Breast epithelium (tissue), 4 donors: ENCODE measurements at regions not wholly inside any gene's neighbourhood (a gene's known extent, or its start where the extent isn't known, plus 50 kb on each side); places are given as distances from the start of the nearest gene placed in this dataset.

Experiments
- DNase-seq, 2 donors: peaks; one replicate each; pipeline ENCODE4 v3.0.0-alpha.2; 2019; ENCODE audit warnings: low spot score in 2 of 2
- H3K27ac ChIP-seq, 2 donors: fragments of 200-600 bp; sonication (generic) in 1 of 2; one replicate each; pipeline ENCODE4 v1.5.1; 2016 to 2019; ENCODE audit warnings: mild to moderate bottlenecking in 1 of 2
- H3K27me3 ChIP-seq, 2 donors: fragments of 200-600 bp; sonication (generic) in 1 of 2; one replicate each; pipeline versions ENCODE4 v1.5.1 to v1.6.0; 2017 to 2019; ENCODE audit warnings: control low read depth in 1 of 2, mild to moderate bottlenecking in 1 of 2
- H3K36me3 ChIP-seq: fragments of 200-600 bp; one replicate; pipeline ENCODE4 v1.5.1; 2019
- H3K4me1 ChIP-seq, 2 donors: fragments of 200-600 bp; sonication (generic); one replicate each; pipeline ENCODE4 v1.5.1; 2016 to 2019; ENCODE audit warnings: control low read depth in 1 of 2
- H3K4me3 ChIP-seq, 3 donors: fragments of 200-600 bp; sonication (generic); 1 replicate in 2 of 3; 2 replicates in 1 of 3; pipeline ENCODE4 v1.5.1; 2016 to 2019; ENCODE audit warnings: mild to moderate bottlenecking in 3 of 3, moderate library complexity in 2 of 3
- H3K9me3 ChIP-seq, 2 donors: fragments of 200-600 bp; sonication (generic) in 1 of 2; one replicate each; pipeline ENCODE4 v1.5.1; 2016 to 2019; ENCODE audit warnings: control low read depth in 1 of 2
- POLR2A ChIP-seq: fragments of 450-650 bp; IDR thresholded peaks from one replicate; pipeline ENCODE4 v1.6.1; 2016; ENCODE audit warnings: antibody characterized with exemption, mild to moderate bottlenecking, moderate library complexity
- POLR2AphosphoS5 ChIP-seq, 3 donors: sonication (generic); formaldehyde crosslinking; IDR thresholded peaks; one replicate each; pipeline ENCODE4 v1.6.1; 2017; ENCODE audit warnings: antibody characterized with exemption in 3 of 3
- intact Hi-C: fragments of 100-400 bp; cut with DNase I; formaldehyde crosslinking; loops from one replicate; pipeline ENCODE4 v1.15.1; 2023; ENCODE audit warnings: low total_unique reads
- TF ChIP-seq, protein P1 (sequence below), 3 donors: fragments of 450-650 bp; IDR thresholded peaks; one replicate each; pipeline ENCODE4 v1.5.1; 2016 to 2017; ENCODE audit warnings: antibody characterized with exemption in 3 of 3, mild to moderate bottlenecking in 3 of 3, moderate library complexity in 3 of 3

DNA sequence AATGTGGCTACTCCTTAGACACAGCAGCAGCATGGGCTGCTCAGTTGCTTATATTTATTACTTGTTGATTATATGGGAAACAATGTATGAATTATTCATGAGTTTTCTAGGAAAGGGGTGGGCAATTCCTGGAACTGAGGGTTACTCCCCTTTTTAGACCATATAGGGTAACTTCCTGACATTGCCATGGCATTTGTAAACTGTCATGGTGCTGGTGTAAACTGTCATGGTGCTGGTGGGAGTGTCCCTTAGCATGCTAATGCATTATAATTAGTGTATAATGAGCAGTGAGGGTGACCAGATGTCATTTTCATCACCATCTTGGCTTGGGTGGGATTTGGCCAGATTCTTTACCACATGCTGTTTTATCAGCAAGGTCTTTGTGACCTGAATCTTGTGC is 734.6 kb upstream of the PTPRD start:
- H3K4me3 ChIP-seq, result no peak overlapping the region
- intact Hi-C loops, result no loop called here

DNA sequence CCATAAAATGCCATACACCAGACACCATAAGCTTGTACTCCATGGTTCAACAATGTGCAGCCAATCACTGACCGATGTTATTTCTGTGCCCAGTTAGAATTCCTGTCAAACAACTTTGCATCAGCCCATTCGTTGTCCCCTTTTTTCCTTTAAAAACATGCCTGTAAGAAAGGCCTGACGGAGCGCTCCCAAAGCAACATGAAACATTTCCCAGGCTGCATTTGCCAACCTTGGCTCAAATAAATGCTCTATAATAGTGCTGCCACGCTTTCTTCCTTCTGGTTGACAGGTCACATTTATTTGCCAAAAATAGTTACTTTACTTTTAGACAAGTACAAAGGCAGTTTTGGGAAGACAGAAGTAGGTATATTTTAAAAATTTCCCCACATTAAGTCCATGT is 735.6 kb upstream of the PTPRD start:
- intact Hi-C loops, result no loop called here
- H3K27me3 ChIP-seq, result no peaks in the 10 kb centered on the region
- no peaks in the 10 kb centered on the region for H3K36me3 ChIP-seq
- no peak overlapping the region for H3K4me3 ChIP-seq
- DNase-seq, result no peak
- no peaks in the 10 kb centered on the region for H3K4me1 ChIP-seq
- no peak overlapping the region for H3K27ac ChIP-seq
- TF ChIP-seq POLR2A (no peak), POLR2AphosphoS5 (IDR thresholded peaks at IDR 0.05) (no peak)
- TF ChIP-seq, protein P1, sequence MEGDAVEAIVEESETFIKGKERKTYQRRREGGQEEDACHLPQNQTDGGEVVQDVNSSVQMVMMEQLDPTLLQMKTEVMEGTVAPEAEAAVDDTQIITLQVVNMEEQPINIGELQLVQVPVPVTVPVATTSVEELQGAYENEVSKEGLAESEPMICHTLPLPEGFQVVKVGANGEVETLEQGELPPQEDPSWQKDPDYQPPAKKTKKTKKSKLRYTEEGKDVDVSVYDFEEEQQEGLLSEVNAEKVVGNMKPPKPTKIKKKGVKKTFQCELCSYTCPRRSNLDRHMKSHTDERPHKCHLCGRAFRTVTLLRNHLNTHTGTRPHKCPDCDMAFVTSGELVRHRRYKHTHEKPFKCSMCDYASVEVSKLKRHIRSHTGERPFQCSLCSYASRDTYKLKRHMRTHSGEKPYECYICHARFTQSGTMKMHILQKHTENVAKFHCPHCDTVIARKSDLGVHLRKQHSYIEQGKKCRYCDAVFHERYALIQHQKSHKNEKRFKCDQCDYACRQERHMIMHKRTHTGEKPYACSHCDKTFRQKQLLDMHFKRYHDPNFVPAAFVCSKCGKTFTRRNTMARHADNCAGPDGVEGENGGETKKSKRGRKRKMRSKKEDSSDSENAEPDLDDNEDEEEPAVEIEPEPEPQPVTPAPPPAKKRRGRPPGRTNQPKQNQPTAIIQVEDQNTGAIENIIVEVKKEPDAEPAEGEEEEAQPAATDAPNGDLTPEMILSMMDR (IDR thresholded peaks at IDR 0.05), result no peak
- no peaks in the 10 kb centered on the region for H3K9me3 ChIP-seq

More for the DNA sequence above, 734.6 kb upstream of the PTPRD start:
- Histone ChIP-seq H3K4me1 (no peaks in the 10 kb centered on the region), H3K27ac (no peak overlapping the region), H3K27me3 (no peaks in the 10 kb centered on the region), H3K9me3 (no peaks in the 10 kb centered on the region), H3K36me3 (no peaks in the 10 kb centered on the region)
- DNase-seq, result no peak
- no peak for TF ChIP-seq POLR2A
- TF ChIP-seq, protein P1 (IDR thresholded peaks at IDR 0.05), result no peak
- no peak for TF ChIP-seq POLR2AphosphoS5 (IDR thresholded peaks at IDR 0.05)

DNA sequence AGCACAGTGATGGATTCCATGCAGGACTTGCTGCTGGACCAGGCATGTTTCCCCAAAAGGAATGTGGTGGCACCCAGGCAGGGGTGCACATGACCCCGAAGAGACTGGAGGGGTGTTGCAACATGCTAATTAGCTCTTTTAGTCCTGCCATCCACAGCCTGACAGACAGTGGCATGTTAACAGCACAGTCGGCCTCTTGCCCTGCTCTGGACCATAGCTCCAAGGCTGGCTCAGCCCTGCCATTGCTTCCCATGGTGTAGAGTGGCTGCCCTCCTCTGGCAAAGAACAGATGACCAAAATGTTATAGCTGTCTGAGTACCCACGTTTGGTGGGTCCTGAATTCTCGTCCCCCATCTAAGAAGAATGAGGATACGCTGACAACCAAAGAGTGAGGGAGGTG is 736.4 kb upstream of the PTPRD start:
- Histone ChIP-seq H3K27me3 (no peaks in the 10 kb centered on the region), H3K4me3 (no peak overlapping the region), H3K9me3 (no peaks in the 10 kb centered on the region), H3K4me1 (no peaks in the 10 kb centered on the region), H3K36me3 (no peaks in the 10 kb centered on the region), H3K27ac (no peak overlapping the region)
- no peak for DNase-seq
- intact Hi-C loops, result no loop called here
- TF ChIP-seq POLR2AphosphoS5 (IDR thresholded peaks at IDR 0.05) (no peak), POLR2A (no peak)
- TF ChIP-seq, protein P1 (IDR thresholded peaks at IDR 0.05), result no peak

DNA sequence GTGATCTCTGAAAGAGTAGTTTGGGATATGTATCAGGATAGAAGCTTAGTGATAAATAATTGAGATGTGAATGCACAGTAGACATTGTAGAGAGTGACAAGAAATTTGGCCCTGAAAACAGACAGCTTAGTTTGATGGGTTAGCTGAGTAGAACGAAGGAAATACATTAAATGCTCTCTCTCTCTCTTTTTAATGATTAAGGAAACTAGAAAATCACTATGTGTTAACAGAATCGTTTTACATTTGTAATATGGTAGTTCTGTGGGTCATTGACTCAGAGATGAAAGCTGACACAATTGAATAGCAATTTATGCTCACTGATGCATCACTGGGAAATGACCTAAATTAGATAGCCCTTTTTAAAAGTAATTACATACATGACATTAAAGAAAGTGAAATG is 739.8 kb upstream of the PTPRD start:
- no peaks in the 10 kb centered on the region for H3K4me1 ChIP-seq

DNA sequence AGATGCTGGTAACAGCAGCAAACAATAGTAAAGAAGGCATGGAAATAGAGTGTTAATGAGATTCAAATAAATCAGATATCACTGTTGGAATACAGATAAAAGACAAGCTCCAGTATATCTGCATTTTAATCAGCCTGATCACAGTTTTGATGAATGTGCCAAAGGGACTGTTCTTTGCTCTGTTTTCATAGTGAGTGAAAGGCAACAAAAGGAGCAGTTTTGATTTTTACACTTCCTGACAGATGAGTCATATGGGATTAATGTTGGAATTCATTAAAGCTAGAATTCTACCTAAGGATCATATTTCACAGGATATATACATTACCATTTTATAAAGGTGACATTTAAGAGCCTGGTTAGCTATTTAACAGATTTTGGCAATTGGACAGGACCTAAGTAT is 743.3 kb upstream of the PTPRD start:
- TF ChIP-seq POLR2AphosphoS5 (IDR thresholded peaks at IDR 0.05) (no peak), POLR2A (no peak)
- TF ChIP-seq, protein P1 (IDR thresholded peaks at IDR 0.05), result no peak
- intact Hi-C loops, result no loop called here
- H3K4me1 ChIP-seq, result no peaks in the 10 kb centered on the region
- DNase-seq, result no peak
- H3K9me3 ChIP-seq, result no peaks in the 10 kb centered on the region
- H3K27ac ChIP-seq, result no peak overlapping the region
- no peaks in the 10 kb centered on the region for H3K27me3 ChIP-seq
- H3K4me3 ChIP-seq, result no peak overlapping the region
- H3K36me3 ChIP-seq, result no peaks in the 10 kb centered on the region

More for the DNA sequence above, 739.8 kb upstream of the PTPRD start:
- Histone ChIP-seq H3K36me3 (no peaks in the 10 kb centered on the region), H3K9me3 (no peaks in the 10 kb centered on the region), H3K27me3 (no peaks in the 10 kb centered on the region), H3K4me3 (no peak overlapping the region), H3K27ac (no peak overlapping the region)
- DNase-seq, result no peak
- intact Hi-C loops, result loop anchor here (5.0 kb wide), 1 partner anchor 435 kb away; no protein-coding TSS in a partner anchor
- TF ChIP-seq POLR2A, result no peak
- TF ChIP-seq, protein P1 (IDR thresholded peaks at IDR 0.05), result no peak
- TF ChIP-seq POLR2AphosphoS5 (IDR thresholded peaks at IDR 0.05), result no peak
